Iris pigment epithelial cell (primary cell): ENCODE measurements at regions not wholly inside any gene's neighbourhood (a gene's known extent, or its start where the extent isn't known, plus 50 kb on each side); places are given as distances from the start of the nearest gene placed in this dataset.

Source experiments
- DNase-seq: peaks from one replicate; pipeline ENCODE4 v3.0.0-alpha.2; 2011; ENCODE audit warnings: low read depth

DNA sequence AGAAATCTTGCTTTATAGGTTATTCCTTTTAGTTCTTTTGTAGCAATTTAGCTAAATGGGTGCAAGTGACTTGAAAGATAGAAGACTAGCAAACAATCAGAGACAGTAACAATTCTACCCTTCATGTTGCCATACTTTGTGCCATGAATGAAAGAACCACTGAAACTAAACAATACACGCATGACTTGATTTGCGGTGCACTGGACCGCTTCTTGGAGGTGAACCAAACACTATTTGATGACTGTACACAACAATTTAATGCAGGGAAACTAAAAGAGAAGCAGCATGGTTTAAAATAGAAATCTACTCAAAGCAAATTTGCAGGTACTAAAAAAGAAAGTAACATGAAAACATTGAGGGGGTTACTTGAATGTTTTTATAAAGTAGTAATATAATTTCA lies 331.0 kb upstream of the RARB start:
- DNase-seq = peak; percentile 6

DNA sequence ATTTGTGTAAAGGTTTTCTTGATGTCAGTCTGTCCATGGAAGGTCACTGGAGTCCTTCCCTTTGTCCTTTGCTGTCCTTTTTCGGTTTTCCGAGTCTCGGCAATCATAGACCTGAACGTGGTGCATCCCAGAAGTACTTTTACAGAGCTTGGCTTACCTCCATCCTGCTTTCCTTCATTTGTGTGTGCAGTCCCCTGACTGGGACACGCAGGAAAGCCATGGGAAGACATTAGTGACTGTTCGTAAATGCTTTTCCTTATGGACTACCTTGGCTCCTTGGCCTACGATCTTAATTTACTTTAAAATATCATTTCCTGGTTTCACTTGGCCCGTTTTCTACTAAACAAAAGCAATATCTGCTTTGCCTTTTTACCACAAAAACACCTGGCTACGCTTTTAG lies 328.4 kb upstream of the RARB start:
- DNase-seq = no peak

DNA sequence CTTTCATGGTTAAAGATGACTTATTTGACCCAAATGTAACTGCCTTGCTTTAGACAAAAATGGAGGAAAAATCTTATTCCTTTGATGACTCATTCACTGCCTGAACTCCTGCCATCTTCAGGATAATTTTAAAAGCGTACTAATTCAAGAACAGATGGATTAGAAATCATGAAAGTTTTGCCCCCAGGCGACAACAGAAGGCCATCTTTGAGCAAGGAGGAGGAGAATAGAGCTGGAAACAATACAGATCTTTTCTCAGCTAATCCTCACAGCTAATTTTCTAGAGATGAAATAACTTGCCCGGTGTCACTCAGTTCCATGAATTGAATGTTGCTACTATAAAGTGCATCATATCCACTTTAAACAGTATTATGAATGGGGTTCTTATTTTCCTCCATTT lies 324.7 kb upstream of the RARB start:
- peak; percentile 4 for DNase-seq

DNA sequence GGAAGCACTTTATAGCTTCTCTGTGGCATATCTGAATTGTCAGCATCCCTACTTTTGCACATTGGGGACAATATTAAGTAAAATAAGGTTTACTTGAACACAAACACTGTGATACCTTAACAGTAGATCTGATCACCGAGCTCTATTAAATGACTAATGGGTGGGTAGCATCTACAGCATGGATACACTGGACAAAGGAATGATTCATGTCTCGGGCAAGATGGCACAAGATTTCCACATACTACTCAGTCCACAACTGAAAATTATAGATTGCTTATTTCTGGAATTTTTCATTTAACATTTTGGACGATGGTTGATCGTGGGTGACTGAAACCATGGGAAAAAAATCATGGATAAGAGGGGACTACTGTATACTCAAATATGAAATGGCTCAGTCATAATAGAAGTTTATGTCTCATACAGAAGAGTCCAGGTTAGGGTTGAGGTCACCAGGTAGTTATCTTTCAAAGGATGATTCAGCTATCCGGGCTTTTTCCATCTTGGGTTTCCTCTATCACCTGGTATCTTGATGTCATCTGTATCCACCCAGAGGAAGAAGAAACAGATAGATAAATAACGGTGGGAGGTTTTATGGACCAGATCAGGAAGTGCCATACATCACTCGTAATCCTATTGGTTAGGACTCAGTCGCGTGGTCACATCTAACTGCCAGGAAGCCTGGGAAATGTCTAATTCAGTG lies 320.0 kb upstream of the RARB start:
- DNase-seq = no peak

- no peak for DNase-seq
Measured at GRCh38 chr3:25110642-25111041, 317.4 kb upstream of the RARB start.

- DNase-seq = no peak
Measured at GRCh38 chr3:25113891-25114290, 314.2 kb upstream of the RARB start.

GRCh38 chr3:25114532-25114931 lies 313.5 kb upstream of the RARB start:
- no peak for DNase-seq

GRCh38 chr3:25117005-25117593 lies 311.0 kb upstream of the RARB start:
- DNase-seq = no peak

GRCh38 chr3:25119682-25120081 lies 308.4 kb upstream of the RARB start:
- DNase-seq = no peak

DNA sequence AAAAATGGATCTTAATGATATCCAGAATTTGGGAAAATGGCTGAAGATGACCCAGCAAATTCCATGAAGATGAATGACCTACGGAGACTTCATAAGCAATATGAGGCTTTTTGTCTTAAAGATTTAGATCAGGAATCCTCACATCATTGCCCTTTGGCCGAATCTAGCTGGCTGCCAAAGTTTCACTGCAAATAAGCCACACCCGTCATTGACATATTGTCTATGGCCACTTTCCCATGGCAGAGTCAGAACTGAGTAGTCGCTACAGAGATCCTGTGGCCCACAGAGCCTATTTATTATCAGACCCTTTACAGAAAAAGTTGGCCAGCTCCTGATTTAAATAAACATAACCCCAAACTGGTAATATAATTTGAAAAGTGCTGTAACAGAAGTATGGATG lies 307.4 kb upstream of the RARB start:
- no peak for DNase-seq

GRCh38 chr3:25125201-25125600 lies 302.9 kb upstream of the RARB start:
- DNase-seq = no peak

- DNase-seq = no peak
Measured at GRCh38 chr3:25128735-25129134, 299.3 kb upstream of the RARB start.

- DNase-seq = no peak
Measured at GRCh38 chr3:25130724-25131520, 297.1 kb upstream of the RARB start.

DNA sequence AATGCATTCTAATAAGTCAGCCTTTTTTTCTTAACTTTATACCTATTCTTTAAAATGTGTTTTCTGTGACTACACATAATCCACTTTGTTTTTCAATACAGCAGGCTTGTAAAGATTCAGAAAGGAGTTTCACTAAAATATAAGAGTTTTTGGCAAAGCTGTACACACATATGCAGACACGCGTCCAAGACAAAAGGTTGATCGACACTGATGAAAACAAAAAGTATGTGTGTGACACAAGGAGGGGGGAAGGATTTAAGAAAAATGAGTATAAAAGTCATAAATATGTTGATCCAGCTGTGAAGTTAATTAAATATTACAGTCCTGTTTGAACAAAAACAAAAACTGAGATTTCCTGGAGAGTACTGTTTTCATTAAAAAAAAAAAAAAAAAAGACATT lies 294.5 kb upstream of the RARB start:
- no peak for DNase-seq

- no peak for DNase-seq
Measured at GRCh38 chr3:25137606-25138005, 290.5 kb upstream of the RARB start.

GRCh38 chr3:25139267-25139666 lies 288.8 kb upstream of the RARB start:
- DNase-seq = no peak

DNA sequence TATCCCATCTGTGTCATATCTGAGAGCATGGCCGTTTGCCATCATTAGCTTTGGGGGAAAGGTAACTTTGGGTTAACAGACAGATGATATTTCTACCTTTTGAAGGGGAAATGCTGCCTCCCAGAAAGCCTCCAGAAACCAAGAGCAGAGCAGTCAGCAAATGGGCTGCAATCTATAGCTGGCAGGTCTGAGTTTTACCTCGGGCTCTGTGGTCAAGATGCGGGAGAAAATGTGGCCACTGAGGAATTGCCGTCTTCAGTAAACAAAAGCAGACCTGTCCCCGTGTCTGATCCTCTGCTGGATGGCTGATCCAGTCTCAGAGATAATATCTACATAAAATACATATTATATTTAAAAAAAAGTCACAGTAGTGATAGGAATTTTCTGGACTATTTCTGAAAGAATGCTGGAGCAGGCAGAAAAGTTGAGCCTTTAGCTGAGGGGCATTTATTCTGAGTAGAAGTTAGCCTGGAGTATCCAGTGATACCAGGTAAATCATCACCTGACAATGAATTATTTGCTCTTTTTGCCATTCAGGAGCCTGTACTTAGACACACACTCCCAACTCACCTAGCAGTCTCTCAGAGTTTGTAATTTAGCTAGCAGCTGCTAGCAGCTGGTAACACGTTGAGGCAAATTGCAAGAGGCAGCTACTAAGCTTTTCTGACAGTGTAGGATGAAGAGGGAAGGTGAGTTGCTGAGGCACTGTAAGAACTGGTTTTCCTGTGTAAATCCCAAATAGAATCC lies 285.3 kb upstream of the RARB start:
- DNase-seq = no peak

GRCh38 chr3:25143356-25144025 lies 284.6 kb upstream of the RARB start:
- DNase-seq = no peak

DNA sequence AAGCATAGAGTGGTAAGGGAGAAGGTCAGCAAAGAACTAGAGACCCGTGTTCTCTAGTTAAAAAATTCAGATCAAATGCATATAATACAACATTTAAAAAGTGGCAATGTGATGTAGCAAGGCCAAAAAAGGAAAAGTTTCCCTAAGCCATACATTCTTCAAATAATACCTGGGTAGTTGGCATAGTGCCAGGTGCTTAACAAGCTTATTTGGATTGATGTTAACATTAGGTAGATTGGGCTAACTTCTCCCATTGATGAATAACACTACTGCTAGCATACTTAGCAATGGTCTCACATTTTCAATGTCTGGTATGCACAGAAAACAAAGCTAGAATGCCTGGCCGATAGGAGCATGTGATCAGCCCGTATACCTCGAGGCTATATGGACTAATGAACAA lies 283.6 kb upstream of the RARB start:
- DNase-seq = no peak

GRCh38 chr3:25145176-25145575 lies 282.9 kb upstream of the RARB start:
- no peak for DNase-seq

- no peak for DNase-seq
Measured at GRCh38 chr3:25150199-25150598, 277.9 kb upstream of the RARB start.

GRCh38 chr3:25151281-25151902 lies 276.7 kb upstream of the RARB start:
- DNase-seq = peak; percentile 49
